NT2/D1 (cell line): ENCODE measurements at regions not wholly inside any gene's neighbourhood (a gene's known extent, or its start where the extent isn't known, plus 50 kb on each side); places are given as distances from the start of the nearest gene placed in this dataset.

Source experiments
- DNase-seq: peaks from one replicate; pipeline ENCODE4 v3.0.0-alpha.2; 2011; ENCODE audit warnings: low read depth, low spot score
- H3K27me3 ChIP-seq: 2 replicates; pipeline ENCODE4 v1.6.0; 2011; ENCODE audit warnings: mild to moderate bottlenecking; ENCODE audit not compliant: insufficient read length, insufficient read depth
- H3K36me3 ChIP-seq: 2 replicates; pipeline ENCODE4 v1.6.1; 2011; ENCODE audit warnings: mild to moderate bottlenecking, low read length, mixed read lengths; ENCODE audit not compliant: insufficient read depth, insufficient read length
- H3K4me1 ChIP-seq: 2 replicates; pipeline ENCODE4 v1.5.1; 2011; ENCODE audit not compliant: insufficient read depth, insufficient read length
- H3K4me3 ChIP-seq: 2 replicates; pipeline ENCODE4 v1.5.1; 2011; ENCODE audit warnings: low read depth; ENCODE audit not compliant: insufficient read length
- H3K9ac ChIP-seq: 2 replicates; pipeline ENCODE4 v1.6.0; 2011; ENCODE audit warnings: low read depth; ENCODE audit not compliant: insufficient read length
- H3K9me3 ChIP-seq: 2 replicates; pipeline ENCODE4 v1.5.1; 2011; ENCODE audit warnings: mild to moderate bottlenecking, low read length; ENCODE audit not compliant: insufficient read depth
- SUZ12 ChIP-seq: IDR thresholded peaks from 2 replicates; pipeline ENCODE4 v1.6.1; 2011; ENCODE audit not compliant: insufficient read length, insufficient read depth; ENCODE audit errors: extremely low read depth
- YY1 ChIP-seq: IDR thresholded peaks from 2 replicates; pipeline ENCODE4 v1.6.1; 2011; ENCODE audit not compliant: insufficient read length, insufficient read depth
- ZNF274 ChIP-seq: IDR thresholded peaks from 2 replicates; pipeline ENCODE4 v1.6.1; 2011; ENCODE audit warnings: mild to moderate bottlenecking, low read depth, low read length

DNA sequence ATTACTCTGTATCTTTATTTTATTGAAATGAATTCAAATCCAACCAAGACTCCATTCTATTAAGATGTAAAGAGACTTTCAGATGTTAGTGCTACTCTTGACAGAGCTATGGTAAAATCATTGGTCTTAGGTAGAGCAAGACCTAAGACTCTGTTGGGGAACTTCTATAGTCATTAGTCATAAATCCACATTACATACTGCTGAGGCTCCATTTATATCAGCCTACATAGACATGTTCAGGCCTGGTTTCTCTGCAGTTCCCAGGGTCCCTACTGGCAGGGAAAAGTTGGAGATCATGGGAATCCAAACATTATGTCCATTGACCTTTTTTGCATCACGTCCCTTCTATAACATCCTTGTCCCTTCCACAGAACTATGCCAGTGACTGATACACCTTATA lies 580.4 kb upstream of the ZEB2 start:
- Histone ChIP-seq H3K4me3 (no peak overlapping the region), H3K4me1 (no peaks in the 10 kb centered on the region), H3K9me3 (no peaks in the 10 kb centered on the region), H3K36me3 (no peaks in the 10 kb centered on the region), H3K27me3 (no peaks in the 10 kb centered on the region), H3K9ac (no peak overlapping the region)
- DNase-seq, result no peak
- TF ChIP-seq YY1 (no peak), SUZ12 (no peak), ZNF274 (no peak)

GRCh38 chr2:145096582-145096981 lies 576.7 kb upstream of the ZEB2 start:
- no peaks in the 10 kb centered on the region for H3K36me3 ChIP-seq
- DNase-seq, result no peak
- TF ChIP-seq ZNF274 (no peak), YY1 (no peak), SUZ12 (no peak)
- no peak overlapping the region for H3K4me3 ChIP-seq
- no peaks in the 10 kb centered on the region for H3K4me1 ChIP-seq
- no peaks in the 10 kb centered on the region for H3K9me3 ChIP-seq
- H3K27me3 ChIP-seq, result no peaks in the 10 kb centered on the region
- no peak overlapping the region for H3K9ac ChIP-seq

DNA sequence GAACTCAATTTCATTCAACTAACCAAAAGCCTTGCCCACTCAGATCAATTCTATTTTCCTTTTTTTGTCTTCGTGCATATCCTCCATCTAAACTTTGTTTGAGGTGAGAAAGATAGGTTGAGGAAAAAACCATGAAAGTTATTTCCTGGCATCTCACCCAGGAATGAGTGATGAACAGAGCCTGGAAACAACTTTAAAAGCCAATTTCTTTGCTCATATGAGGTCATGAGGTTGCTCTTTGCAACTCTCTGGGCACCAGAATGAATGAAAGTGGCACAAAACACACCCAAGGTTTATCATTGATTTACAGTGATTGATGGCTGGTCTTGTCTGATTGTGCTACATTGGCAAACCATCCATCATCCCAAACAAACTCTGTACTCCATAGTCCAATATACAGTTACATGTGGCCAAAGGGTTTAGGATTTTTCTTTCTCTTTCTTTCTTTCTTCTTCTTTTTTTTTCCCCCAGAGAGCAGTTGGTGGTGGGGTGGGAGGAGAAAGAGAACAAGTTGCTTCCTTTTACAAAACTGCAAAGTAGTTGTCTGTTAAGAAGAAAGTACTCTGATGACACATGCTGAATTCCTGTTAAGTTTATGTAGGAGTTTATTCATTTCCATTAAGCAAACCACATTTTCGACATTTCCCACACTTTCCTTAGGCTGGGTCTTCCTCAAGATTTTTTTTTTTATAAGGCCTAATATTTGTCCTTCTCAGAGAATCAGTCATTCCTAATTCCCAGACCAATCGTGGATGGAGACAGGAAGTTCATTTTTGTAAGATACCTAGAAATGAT lies 575.9 kb upstream of the ZEB2 start:
- H3K9ac ChIP-seq, result no peak overlapping the region
- H3K36me3 ChIP-seq, result no peaks in the 10 kb centered on the region
- H3K4me1 ChIP-seq, result no peaks in the 10 kb centered on the region

DNA sequence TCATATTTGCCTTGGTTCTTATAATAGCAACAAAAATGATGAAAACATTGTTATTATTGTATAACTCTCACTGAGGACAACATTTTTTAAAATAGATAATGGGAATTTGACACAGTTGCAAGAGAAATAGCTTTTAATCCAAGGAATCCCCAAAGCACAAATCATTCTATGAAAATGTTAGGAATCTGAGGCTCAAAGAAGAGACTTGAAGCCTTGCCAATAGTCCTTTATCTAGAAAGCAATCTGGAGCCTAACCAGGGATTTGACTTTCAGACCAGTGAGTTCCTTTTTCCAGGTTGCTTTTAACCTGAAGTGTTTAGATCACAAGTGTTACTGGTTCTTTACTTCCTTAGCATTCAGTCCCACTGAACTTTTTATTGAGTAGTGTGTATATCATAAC lies 574.5 kb upstream of the ZEB2 start:
- Histone ChIP-seq H3K9ac (no peak overlapping the region), H3K4me3 (no peak overlapping the region), H3K4me1 (no peaks in the 10 kb centered on the region), H3K36me3 (no peaks in the 10 kb centered on the region), H3K9me3 (peaks cover 3% of the 10 kb centered on the region; the same call in 1 of the 2 replicates), H3K27me3 (no peaks in the 10 kb centered on the region)
- TF ChIP-seq ZNF274, result no peak
- no peak for TF ChIP-seq YY1
- no peak for TF ChIP-seq SUZ12
- no peak for DNase-seq

More for the DNA sequence above, 575.9 kb upstream of the ZEB2 start:
- Histone ChIP-seq H3K27me3 (no peaks in the 10 kb centered on the region), H3K4me3 (no peak overlapping the region), H3K9me3 (no peaks in the 10 kb centered on the region)
- DNase-seq, result no peak
- TF ChIP-seq SUZ12 (no peak), YY1 (no peak), ZNF274 (no peak)

DNA sequence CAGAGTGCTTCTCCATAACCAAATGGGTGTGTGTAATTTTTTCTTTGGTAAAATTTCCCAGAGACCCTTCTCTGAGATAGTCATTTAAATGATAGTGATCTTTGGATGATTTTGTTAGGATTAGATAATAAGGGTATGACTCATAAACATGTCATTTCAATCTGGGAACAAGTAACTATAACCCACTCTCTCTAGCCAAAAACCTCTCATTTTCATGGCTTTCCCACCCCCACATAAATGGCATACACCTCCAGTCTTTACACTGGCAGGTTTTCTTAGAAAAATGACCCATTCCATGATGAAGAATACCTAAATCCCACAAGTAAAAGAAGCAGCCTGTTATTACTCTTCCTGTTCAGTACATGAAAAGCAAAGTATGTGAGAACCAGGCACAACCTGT lies 572.0 kb upstream of the ZEB2 start:
- Histone ChIP-seq H3K4me1 (no peaks in the 10 kb centered on the region), H3K4me3 (no peak overlapping the region), H3K9me3 (peaks cover 3% of the 10 kb centered on the region; the same call in 1 of the 2 replicates), H3K27me3 (no peaks in the 10 kb centered on the region), H3K9ac (no peak overlapping the region), H3K36me3 (no peaks in the 10 kb centered on the region)
- TF ChIP-seq ZNF274 (no peak), YY1 (no peak), SUZ12 (no peak)
- DNase-seq, result no peak

DNA sequence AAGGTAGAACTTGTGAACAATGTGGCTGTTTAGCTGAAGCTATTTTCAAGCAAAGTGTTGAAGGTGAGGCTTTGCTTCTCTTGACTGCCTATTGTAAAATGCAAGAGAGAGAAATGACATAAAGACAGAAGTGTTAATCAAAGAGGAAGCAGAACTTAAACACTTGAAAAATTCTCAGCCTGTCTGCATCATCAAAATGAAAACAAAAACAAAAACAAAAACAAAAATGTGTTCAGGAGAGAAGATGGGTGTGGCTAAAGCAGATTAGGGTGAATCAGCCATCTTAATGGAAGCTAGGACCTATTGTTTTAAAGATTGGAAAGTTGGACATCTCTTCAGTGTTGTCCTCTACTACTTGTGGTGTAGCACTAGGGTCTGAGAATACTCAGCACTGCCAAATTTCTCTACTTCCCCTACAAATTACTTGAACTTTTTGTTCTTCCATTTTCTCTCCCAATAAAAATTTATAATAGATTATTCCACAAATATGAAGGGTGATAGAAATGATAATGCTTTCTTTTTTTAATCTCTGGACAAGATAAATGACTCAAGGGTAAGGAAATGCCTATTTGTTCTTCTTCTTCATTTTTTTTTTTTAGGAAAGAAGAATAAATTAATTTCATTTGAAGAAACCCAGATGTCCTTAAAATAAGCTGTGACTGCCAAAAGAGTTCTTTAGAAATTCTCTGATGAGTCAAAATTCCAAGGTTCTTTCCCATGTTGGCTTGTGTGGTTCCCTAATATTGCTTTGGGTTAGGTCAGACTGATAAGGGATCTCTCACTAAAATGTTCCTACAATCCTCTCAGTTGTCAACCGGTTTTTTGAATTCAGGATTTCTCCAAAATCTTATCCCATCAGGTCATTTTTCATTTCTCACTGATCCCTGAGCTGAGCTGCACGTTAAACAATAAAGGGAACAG lies 571.2 kb upstream of the ZEB2 start:
- no peak overlapping the region for H3K4me3 ChIP-seq
- H3K4me1 ChIP-seq, result no peaks in the 10 kb centered on the region
- TF ChIP-seq YY1, result no peak
- no peak for TF ChIP-seq ZNF274
- no peak for TF ChIP-seq SUZ12
- no peak for DNase-seq
- no peaks in the 10 kb centered on the region for H3K27me3 ChIP-seq
- peaks cover 3% of the 10 kb centered on the region; the same call in 1 of the 2 replicates for H3K9me3 ChIP-seq
- no peaks in the 10 kb centered on the region for H3K36me3 ChIP-seq
- no peak overlapping the region for H3K9ac ChIP-seq

GRCh38 chr2:145088756-145089155 lies 568.8 kb upstream of the ZEB2 start:
- no peak for DNase-seq
- Histone ChIP-seq H3K36me3 (no peaks in the 10 kb centered on the region), H3K27me3 (no peaks in the 10 kb centered on the region), H3K9ac (no peak overlapping the region), H3K4me3 (no peak overlapping the region), H3K4me1 (no peaks in the 10 kb centered on the region), H3K9me3 (peaks cover 3% of the 10 kb centered on the region; the same call in 1 of the 2 replicates)
- no peak for TF ChIP-seq SUZ12
- TF ChIP-seq YY1, result no peak
- no peak for TF ChIP-seq ZNF274
